ENCODE measurements at regions not wholly inside any gene's neighbourhood (a gene's known extent, or its start where the extent isn't known, plus 50 kb on each side); places are given as distances from the start of the nearest gene placed in this dataset.

- Histone ChIP-seq H3K9me3 (ENCODE audit: control extremely low read depth in 1 of 3, control insufficient read depth in 2 of 3, insufficient read depth in 1 of 3, low read length in 2 of 3) (peaks cover 0 to 1% (median 0%) of the 10 kb centered on the region in 3 donors), H3K4me3 (ENCODE audit: control extremely low read depth in 1 of 5, extremely low read depth in 1 of 5, insufficient read depth in 1 of 5, low read depth in 2 of 5, low read length in 4 of 5) (no peak overlapping the region), H3K4me1 (ENCODE audit: control insufficient read depth in 2 of 2, insufficient read depth in 2 of 2, low read length in 2 of 2) (no peaks in the 10 kb centered on the region), H3K79me2 (ENCODE audit: control insufficient read depth, insufficient read depth, low read length) (no peaks in the 10 kb centered on the region), H3K27me3 (replicated peaks in 1 of 4; ENCODE audit: control extremely low read depth in 1 of 4, control insufficient read depth in 3 of 4, insufficient read depth in 4 of 4, low read length in 3 of 4) (peaks cover 0 to 23% (median 14%) of the 10 kb centered on the region in 4 experiments), H3K9ac (ENCODE audit: low read length) (no peak overlapping the region), H3K36me3 (replicated peaks in 1 of 2; ENCODE audit: control extremely low read depth in 1 of 2, control insufficient read depth in 1 of 2, extremely low read depth in 1 of 2, insufficient read depth in 2 of 2, low read length in 1 of 2) (no peaks in the 10 kb centered on the region), H4K20me1 (ENCODE audit: control insufficient read depth, insufficient read depth, low read length, poor library complexity, severe bottlenecking) (no peaks in the 10 kb centered on the region), H3K4me2 (replicated peaks; ENCODE audit: low read depth, low read length, poor library complexity, severe bottlenecking) (no peak overlapping the region), H2AFZ (ENCODE audit: insufficient read depth, low read depth, low read length, poor library complexity, severe bottlenecking) (no peak overlapping the region), H3K27ac (ENCODE audit: low read length in 2 of 2) (no peak overlapping the region)
- Mint-ChIP-seq H3K27me3 (peaks cover 19% of the 10 kb centered on the region), H3K4me3 (no peak overlapping the region), H3K9me3 (ENCODE audit: insufficient read depth) (no peaks in the 10 kb centered on the region), H3K27ac (no peak overlapping the region), H3K4me1 (peaks cover 4% of the 10 kb centered on the region)
- ChIA-PET CTCF (no interaction called here), POLR2A (no interaction called here)
- 40% methylated on average over 1 of the region's 1 CpG for WGBS (ENCODE audit: insufficient coverage)
- TF ChIP-seq EZH2 (IDR thresholded peaks at IDR 0.05; ENCODE audit: borderline replicate concordance, insufficient read depth, low read depth, low read length, poor library complexity, severe bottlenecking) (no peak), CTCF (IDR thresholded peaks at IDR 0.05) (no peak)
- intact Hi-C loops (cut with micrococcal nuclease), result no loop called here
- DNase-seq, result no peak
- ATAC-seq (ENCODE audit: low read depth), result no peak
These were observed 142.6 kb upstream of the CPSF6 start for GRCh38 chr12:69096669-69097335.

- no peaks in the 10 kb centered on the region for H4K20me1 ChIP-seq (ENCODE audit: control insufficient read depth, insufficient read depth, low read length, poor library complexity, severe bottlenecking)
- H3K4me3 Mint-ChIP-seq, result no peak overlapping the region
- ATAC-seq (ENCODE audit: low read depth) (no peak), DNase-seq (no peak)
- peaks cover 8% of the 10 kb centered on the region for H3K4me1 Mint-ChIP-seq
- H3K27ac Mint-ChIP-seq, result no peak overlapping the region
- H3K27me3 ChIP-seq (replicated peaks in 1 of 4; ENCODE audit: control extremely low read depth in 1 of 4, control insufficient read depth in 3 of 4, insufficient read depth in 4 of 4, low read length in 3 of 4), result peaks cover 0 to 23% (median 14%) of the 10 kb centered on the region in 4 experiments
- no peak overlapping the region for H3K9ac ChIP-seq (ENCODE audit: low read length)
- peaks cover 17% of the 10 kb centered on the region for H3K27me3 Mint-ChIP-seq
- no peak overlapping the region for H3K27ac ChIP-seq (ENCODE audit: low read length in 2 of 2)
- no peaks in the 10 kb centered on the region for H3K36me3 ChIP-seq (replicated peaks in 1 of 2; ENCODE audit: control extremely low read depth in 1 of 2, control insufficient read depth in 1 of 2, extremely low read depth in 1 of 2, insufficient read depth in 2 of 2, low read length in 1 of 2)
- H3K9me3 ChIP-seq (ENCODE audit: control extremely low read depth in 1 of 3, control insufficient read depth in 2 of 3, insufficient read depth in 1 of 3, low read length in 2 of 3), result no peaks in the 10 kb centered on the region
- H3K4me3 ChIP-seq (ENCODE audit: control extremely low read depth in 1 of 5, extremely low read depth in 1 of 5, insufficient read depth in 1 of 5, low read depth in 2 of 5, low read length in 4 of 5), result no peak overlapping the region
- no peaks in the 10 kb centered on the region for H3K9me3 Mint-ChIP-seq (ENCODE audit: insufficient read depth)
- intact Hi-C loops (cut with micrococcal nuclease), result no loop called here
- POLR2A ChIA-PET, result no interaction called here
- 85% methylated on average over 2 of the region's 6 CpGs for WGBS (ENCODE audit: insufficient coverage)
- TF ChIP-seq CTCF (IDR thresholded peaks at IDR 0.05) (no peak), EZH2 (IDR thresholded peaks at IDR 0.05; ENCODE audit: borderline replicate concordance, insufficient read depth, low read depth, low read length, poor library complexity, severe bottlenecking) (no peak)
- H2AFZ ChIP-seq (ENCODE audit: insufficient read depth, low read depth, low read length, poor library complexity, severe bottlenecking), result no peak overlapping the region
- CTCF ChIA-PET, result no interaction called here
- no peaks in the 10 kb centered on the region for H3K79me2 ChIP-seq (ENCODE audit: control insufficient read depth, insufficient read depth, low read length)
- H3K4me2 ChIP-seq (replicated peaks; ENCODE audit: low read depth, low read length, poor library complexity, severe bottlenecking), result no peak overlapping the region
- peaks cover 6 to 7% of the 10 kb centered on the region in 2 donors for H3K4me1 ChIP-seq (ENCODE audit: control insufficient read depth in 2 of 2, insufficient read depth in 2 of 2, low read length in 2 of 2)
These were observed 141.6 kb upstream of the CPSF6 start for GRCh38 chr12:69097619-69098368.
